GM18868 (cell line): ENCODE measurements at regions not wholly inside any gene's neighbourhood (a gene's known extent, or its start where the extent isn't known, plus 50 kb on each side); places are given as distances from the start of the nearest gene placed in this dataset.
"Not testable (repeated sequence)": the region's sequence is repeated elsewhere in the genome, so short reads cannot be mapped to it uniquely, and the experiment has no call there.

Experiments used
- ATAC-seq: cut with Tn5 transposase; IDR thresholded peaks from one replicate; pipeline ENCODE4 v1.9.1; 2021; ENCODE audit warnings: mild to moderate bottlenecking, moderate library complexity; ENCODE audit not compliant: unreplicated experiment

DNA sequence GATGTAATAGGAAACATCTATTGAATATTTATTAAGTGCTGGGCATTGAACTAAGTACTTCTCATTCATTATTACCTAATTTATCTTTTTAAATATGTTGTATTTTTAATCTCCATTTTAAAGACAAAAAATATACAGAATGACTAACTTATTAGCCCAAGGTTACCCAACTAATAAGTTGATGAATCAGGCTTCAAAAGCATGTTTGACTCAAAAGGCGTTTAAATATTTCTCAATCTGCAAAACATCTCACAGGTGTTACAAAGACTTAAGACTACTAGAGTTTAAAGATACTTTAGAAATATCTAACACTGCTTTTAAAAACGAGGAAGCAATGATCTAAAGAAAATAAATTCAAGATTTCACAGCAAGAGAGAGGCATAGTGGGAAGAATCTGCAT is 457.4 kb upstream of the DCN start:
- ATAC-seq = no peak

DNA sequence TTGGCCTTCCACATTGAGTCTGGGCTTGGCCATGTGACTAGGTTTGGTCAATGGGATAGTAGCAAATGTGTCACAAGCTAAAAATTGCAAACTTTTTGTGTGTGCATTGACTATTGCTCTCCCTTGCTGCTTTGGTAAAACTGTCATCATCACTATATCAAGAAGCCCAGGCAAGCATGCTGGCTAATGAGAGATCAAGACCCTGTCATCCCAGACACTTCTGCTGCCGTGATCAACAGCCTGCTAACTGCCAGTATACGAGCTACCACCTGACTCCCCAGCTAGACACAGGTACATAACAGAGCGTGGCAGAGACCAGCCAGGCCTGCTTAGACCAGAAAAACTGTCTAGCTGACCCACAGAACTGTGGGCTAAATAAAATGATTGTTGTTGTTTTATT is 456.7 kb upstream of the DCN start:
- no peak for ATAC-seq

DNA sequence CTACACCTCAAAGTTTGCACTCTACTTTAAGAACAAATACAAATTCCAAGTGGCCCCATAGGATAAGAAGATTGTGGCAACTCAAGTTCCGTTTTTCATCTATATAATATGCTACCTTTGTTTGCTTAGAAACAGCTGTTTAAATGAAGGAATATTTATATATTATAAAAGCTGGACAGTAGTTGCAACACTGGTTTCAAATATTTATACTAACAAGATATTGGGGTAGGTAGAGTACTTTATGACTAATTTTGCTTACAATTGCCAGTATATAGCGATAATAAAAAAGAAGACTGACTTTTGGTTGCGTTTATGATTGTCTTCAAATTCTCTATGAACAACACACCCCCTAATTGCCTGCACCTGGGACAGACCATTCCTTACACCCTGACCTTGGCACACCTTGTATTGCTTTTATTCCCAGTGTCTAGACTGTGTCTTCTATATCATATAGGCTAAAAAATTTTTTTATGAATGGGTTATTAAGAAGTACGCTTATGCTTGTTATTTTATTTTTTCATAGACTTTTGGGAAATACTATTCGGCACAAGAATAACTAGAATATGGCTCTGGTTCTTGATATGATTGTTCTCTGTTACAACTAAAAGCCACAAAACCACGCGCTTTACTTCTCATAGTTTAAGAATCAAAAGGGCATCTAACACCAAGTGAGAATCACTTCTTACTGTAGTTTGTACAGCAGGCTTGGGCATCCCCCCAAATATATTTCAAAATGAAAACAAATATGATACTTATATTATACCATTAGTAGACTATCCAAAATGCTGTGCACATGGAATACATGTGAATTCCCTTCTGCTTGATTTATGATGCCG is 455.4 kb upstream of the DCN start:
- ATAC-seq = no peak

DNA sequence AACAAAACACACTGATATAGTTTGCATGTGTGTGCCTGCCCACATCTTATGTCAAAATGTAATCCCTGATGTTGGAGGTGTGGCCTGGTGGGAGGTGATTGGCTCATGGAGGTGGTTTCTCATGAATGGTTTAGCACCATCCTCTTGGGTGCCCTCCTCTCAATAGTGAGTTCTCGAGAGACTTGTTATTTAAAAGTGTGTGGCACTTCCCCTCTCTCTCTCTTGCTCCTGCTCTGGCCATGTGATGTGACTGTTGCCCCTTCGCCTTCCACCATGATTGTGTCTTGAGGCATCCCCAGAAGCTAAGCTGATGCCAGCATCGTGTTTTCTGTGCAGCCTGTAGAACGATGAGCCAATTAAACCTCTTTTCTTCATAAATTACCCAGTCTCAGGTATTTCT is 454.1 kb upstream of the DCN start:
- no peak for ATAC-seq

DNA sequence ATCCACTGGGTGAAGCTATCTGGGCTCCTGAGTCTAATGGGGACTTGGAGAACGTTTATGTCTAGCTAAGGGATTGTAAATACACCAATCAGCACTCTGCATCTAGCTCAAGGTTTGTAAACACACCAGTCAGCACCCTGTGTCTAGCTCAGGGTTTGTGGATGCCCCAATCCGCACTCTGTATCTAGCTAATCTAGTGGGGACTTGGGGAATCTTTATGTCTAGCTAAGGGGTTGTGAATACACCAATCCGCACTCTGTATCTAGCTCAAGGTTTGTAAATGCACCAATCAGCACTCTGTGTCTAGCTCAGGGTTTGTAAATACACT is 451.7 kb upstream of the DCN start:
- ATAC-seq = not testable (repeated sequence)

DNA sequence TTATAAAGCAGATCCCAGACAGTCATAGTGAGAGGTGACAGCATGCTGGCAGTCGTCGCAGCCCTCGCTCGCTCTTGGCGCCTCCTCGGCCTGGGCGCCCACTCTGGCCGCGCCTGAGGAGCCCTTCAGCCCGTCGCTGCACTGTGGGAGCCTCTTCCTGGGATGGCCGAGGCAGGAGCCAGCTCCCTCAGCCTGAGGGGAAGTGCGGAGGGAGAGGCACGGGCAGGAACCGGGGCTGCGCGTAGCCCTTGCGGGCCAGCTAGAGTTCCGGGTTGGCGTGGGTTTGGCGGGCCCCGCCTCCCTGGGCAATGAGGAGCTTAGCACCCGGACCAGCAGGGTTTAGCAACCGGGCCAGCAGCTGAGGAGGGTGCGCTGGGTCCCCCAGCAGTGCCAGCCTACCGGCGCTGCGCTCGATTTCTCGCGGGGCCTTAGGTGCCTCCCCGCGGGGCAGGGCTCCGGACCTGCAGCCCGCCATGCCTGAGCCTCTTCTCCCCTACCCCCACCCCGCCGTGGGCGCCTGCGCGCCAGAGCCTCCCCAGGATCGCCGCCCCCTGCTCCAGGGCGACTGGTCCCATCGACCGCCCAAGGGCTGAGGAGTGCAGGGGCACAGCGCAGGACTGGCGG is 451.2 kb upstream of the DCN start:
- no peak for ATAC-seq

DNA sequence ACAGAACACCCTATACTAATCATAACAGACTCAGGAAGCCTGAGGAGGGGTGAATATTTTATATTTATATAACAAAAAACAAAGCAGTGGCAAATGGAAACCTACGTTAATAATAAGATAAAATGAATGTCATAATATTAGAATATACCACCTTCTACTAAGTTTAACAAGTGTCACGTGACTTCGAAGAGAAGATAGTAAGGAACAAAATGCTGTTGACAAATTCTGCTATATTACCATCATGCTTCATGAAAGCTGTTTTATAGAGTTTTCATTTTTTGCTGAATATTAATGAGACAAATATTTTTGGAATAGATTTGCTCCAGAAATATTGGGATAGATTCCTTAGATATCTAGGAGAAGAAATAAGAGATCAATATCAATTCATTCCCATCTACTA is 450.6 kb upstream of the DCN start:
- no peak for ATAC-seq

DNA sequence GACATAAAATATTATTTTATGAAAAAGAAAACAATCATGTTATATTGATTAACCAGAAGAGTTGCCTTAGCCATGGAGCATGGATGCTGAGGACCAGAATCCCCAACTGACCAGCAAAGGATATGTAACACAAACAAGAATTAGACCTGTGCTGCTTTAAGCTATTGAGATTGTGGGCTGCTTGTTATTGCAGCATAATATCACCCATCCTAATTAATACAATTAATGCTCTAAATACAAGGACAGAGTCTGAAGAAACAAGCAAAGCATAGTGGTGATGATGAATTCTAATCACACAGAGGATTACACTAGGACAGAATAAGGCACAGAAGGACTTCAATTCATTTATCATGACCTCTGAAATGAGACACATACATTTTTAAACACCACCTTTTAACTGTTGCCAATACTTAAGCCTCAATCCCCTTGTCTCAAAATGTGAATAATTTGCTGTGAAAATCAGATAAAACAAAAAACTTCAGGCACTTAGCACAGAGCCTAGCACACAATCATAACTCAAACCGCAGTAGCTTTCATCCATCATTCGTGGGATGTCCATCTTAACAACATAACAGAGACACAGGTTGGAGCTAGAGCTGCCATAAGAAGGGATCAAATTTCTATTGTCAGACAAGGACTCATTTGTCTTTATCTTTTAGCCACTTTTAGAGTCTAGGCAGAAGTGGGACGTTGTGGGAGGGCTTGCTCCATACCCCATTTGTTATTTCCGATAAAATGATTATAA is 449.6 kb upstream of the DCN start:
- ATAC-seq = no peak

DNA sequence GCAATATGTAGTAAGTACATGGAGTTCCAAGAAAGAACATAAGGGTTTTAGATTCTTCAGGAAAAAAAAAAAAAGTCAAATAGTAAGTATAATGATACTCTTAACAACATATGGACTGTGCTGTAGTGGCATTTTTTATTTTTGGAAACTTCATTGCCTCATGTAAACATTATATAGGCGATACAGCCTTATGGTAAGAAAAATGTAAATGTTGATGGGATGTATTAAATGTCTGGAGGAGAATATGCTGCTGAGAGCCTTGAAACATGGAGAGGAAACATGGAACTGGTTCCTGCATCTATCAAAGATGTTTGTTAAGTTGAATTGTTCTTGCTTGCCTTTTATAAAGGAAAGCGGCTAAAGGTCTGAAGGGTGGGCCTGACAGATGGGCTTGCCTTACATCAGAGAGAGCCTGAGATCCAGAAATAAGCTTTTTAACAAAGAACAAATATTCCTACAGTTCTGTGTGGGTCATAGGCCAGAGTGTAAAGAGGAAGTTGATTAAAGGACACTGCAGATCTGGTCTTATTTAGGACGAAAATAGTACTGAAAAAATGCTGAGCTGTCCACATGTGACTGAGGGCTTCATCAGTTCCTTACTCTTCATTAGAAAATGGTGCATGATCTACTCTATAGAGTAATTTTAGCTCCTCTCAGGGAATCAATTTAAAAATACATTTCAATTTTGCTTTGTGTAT is 448.1 kb upstream of the DCN start:
- no peak for ATAC-seq

DNA sequence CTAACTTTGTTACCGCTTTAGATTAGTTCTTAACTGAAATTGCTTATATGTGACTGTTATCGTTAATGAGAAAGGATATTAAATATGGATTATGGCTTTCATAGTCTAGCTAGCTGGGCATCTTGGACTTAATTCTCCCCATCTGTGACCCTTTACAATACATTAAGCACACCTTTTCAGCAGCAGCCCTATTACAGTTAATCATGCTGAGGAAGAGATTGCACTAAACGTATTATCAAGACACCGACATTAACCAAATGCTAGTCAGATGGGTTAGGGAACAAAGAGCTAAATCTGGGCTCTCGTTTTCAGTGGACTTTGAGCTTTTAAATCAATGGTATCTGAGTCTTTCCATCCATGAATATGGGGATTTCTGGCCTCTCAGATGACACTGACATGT is 447.5 kb upstream of the DCN start:
- ATAC-seq = no peak

DNA sequence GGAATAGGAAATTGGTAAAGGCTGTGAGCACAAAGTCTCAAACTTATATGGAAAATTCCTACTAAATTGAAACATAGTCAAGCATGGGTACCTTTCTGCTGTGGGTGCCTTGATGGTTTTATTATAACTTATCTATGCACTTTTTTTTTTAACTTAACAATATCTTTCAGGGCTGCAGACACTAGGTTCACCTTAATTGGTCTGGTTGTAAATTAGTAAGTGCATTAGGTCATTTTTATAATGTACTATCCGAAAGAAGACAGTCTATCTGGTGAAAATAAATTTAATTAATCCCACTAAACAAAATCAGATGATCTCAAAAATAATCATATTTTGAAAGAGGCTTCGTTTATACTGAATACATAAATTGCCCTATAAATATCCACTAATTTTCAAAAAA is 446.8 kb upstream of the DCN start:
- no peak for ATAC-seq

DNA sequence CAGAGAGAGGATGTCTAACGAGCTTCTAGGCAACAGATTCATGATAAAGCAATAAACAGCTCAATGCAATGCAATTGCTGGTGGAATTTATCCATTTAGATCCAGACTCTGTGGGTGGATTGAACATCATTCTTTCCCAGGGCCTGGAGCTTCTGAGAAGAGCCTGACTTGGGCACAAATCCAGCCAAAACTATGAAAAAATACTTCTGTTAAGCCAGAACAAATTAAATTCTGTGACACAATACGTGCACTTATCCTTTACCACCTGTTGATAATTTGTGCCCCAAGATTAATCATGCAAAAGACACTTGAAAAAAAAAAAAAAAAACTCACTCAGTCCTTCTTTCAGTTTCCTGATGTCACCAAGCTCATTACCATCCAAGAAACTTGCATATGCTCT is 446.0 kb upstream of the DCN start:
- ATAC-seq = no peak

DNA sequence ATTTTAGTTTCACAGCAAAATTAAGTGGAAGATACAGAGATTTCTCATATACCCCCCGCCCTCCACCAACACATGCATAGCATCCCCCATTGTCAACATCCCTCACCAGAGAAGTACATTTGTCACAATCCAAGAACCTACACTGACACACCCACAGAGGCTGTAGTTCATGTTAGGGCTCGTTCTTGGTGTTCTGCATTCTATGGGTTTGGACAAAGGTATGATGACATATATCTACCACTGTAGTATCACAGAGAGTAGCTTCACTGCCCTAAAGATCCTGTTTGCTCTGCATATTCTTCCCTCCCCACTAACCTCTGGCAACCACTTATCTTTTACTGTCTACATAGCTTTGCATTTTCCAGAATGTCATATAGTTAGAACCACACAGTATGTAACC is 444.6 kb upstream of the DCN start:
- ATAC-seq = no peak

DNA sequence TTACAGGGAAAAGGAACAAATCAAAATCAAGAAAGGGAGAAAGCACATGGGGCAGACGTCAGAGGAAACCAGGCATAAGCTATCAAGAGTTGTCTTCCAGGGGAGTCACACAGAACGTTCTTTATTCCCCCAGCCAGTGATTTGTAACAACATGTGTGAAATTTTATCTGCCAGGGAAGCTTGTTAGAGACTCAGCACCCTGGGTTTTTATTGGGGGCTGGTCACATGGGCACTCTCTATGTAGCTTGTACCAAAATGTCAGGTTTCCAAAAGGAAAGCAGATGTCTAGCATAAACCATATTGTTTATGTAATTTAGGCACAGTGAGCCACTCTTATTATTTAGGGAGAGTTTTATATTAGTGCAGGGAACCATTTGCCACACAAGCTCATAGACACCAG is 440.4 kb upstream of the DCN start:
- ATAC-seq = no peak

DNA sequence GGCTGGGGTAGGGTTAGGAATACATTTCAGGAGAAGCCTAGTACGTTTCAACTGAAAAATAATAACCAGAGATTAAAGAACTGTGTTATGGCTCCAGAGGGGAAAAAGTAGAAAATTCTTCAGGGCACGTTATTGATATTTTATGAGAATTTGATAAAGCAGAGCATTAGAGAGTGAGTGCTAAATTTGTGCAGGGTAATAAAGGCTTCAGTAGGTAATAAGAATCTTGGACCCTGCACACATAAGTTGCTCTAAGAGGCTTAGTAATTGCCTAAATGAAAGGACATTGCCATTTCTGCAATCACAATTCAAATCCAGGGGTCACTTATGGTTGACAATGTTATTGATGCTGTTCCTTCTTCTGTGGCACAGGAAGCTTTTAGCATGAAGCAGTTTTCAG is 439.4 kb upstream of the DCN start:
- no peak for ATAC-seq

DNA sequence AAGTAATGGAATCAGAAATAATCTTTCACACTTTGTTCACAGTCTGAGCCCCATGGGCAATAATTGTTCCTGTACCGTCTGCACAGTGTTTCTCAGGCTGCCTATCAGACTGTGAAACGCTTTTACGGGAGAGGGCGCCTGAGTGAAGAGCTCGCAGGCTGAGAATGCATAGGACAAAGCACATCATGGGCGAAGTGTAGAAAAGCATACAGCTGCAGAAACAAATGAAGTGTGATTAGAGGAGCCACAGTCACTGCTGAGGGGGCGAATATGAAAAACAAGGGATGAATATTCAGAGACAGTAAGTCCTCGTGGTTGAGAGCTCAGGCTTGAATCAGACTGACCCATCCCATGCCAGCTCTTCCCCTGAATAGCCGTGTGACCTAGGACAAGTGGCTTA is 438.4 kb upstream of the DCN start:
- ATAC-seq = no peak

DNA sequence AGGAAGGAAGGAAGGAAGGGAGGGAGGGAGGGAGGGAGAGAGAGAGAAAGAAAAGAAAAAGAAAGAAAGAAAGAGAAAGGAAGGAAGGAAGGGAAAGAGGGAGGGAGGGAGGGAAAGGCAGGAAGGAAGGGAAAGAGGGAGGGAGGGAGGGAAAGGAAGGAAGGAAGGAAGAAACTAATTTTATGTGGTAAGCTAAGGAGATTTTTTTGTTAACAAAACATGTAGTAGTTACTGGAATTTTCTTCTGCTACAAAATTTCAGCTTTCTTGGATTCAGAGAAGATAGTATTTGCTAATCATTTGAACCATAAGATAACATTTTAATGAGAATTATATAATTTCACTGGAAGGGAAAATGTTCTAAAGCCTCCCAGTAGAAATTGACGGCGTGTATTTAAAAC is 437.8 kb upstream of the DCN start:
- no peak for ATAC-seq

DNA sequence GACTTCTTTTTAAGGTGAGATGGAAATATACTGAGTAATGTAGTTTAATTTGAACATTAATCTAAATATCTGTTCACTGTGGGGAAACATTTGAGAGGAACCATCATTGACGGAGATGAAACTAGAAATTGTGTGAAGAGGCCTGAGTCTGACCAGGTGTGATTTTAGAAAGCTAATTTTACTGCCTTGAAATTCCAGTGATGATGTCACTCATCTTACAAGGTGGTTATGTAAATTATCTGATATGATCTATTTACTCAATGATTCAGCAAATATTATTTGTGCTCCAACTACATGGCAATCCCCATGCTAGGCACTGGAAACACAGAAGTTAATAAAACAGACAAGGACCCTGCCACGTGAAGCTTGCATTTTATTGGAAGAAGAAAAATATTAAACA is 435.7 kb upstream of the DCN start:
- ATAC-seq = peak; percentile 71

DNA sequence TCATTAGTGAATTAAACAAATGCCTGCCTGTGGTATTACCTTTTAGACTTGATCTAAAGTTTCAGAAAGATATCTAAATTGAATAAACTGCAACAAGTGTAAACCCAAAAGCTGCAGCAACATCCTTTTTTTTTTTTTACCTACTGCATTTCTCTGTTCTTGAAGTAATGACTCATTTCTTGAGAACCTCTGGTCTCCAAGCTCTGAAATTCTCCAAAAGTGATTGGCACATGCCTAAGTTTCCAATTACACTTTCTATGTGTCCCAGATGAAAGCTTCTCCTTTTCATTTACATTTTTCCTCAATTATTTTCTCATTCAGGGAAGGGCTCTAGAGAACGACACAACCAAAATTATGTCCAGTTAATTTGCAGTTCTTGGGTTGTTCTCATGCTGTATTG is 435.2 kb upstream of the DCN start:
- peak; percentile 62 for ATAC-seq

DNA sequence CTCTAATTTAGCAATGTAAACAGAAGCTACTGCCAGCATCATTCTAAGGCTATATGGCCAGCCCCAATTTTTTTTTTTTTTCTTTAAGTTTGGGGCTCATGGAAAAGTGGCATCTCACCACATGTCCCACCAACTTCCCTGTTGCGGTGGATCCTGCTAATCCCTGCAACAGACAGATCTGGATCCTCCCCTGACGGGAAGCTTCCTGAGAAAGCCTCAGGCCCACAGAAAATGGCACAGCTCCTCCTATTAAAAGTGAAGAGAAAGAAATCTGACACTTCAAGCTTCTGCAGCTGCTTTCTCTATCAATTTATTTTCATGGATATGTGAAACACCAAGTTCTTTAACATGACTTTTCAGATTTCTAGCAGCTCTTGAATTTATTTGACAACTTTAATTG is 433.8 kb upstream of the DCN start:
- no peak for ATAC-seq

DNA sequence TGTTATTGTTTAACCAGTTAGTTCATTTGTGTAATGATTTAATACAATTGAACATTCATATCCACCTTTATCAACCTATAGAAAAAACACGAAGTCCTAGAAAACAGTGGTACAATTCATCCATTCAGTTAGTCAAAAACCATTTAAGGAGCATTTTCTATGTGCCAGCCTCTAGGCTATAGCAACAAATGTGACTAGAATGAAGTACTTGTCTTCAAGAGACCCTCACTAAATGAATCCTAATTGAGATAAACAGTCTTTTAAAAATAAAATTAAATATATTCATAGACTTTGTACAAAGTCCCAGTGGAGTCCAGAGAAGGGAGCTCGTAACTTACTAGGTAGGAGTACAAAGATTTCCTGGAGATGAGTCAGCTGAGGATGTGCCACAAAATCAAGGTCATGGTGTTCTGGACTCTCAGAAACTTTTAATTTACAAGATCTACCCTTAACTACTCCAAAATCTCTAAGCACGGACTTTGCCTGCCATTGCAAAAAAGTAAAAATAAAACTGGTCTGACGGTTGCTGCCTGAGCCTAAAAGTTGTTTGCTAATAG is 430.7 kb upstream of the DCN start:
- ATAC-seq = no peak
